ENCODE measurements at regions not wholly inside any gene's neighbourhood (a gene's known extent, or its start where the extent isn't known, plus 50 kb on each side); places are given as distances from the start of the nearest gene placed in this dataset.

GRCh38 chr13:78997902-78998629, 339.1 kb upstream of the OBI1 start:
- intact Hi-C loops (cut with DNase I) = no loop called here
- H3K27me3 ChIP-seq = peaks cover 0 to 7% (median 0%) of the 10 kb centered on the region in 7 donors
- no peak overlapping the region for H3K27ac ChIP-seq
- no peaks in the 10 kb centered on the region for H3K36me3 ChIP-seq
- H3K4me1 ChIP-seq = no peaks in the 10 kb centered on the region
- no peak for DNase-seq
- no peaks in the 10 kb centered on the region for H3K9me3 ChIP-seq
- no peak for ATAC-seq
- WGBS, 2 donors = 76 to 80% methylated on average over 9 of the region's 9 CpGs
- no peak overlapping the region for H3K4me3 ChIP-seq
- TF ChIP-seq CTCF (IDR thresholded peaks at IDR 0.05) = no peak

DNA sequence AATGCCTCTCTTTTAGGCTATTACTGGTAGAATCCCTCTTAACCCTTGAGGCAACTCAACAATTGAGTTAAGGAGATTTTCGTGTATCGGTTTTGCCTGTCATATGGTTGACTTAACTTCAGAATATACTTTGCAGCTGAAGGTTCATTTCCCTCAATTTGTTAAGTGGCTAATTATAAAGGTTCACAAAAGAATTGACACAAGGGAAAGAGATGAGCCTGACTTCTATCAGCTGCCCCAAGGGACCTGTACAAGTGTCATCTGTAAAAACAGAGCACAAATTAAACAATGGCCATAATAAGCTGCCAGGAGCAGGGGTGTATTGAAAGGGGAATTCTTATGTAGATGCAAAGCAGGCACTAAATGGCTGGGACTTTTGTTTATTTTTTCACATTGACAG, 334.8 kb upstream of the OBI1 start:
- Histone ChIP-seq H3K4me3 (no peak overlapping the region), H3K27ac (no peak overlapping the region), H3K27me3 (peaks cover 0 to 7% (median 0%) of the 10 kb centered on the region in 7 donors), H3K36me3 (no peaks in the 10 kb centered on the region), H3K9me3 (no peaks in the 10 kb centered on the region), H3K4me1 (no peaks in the 10 kb centered on the region)
- TF ChIP-seq CTCF (IDR thresholded peaks at IDR 0.05) = no peak
- DNase-seq (no peak), ATAC-seq (no peak)
- 73 to 89% methylated on average over 2 of the region's 2 CpGs for WGBS, 2 donors
- intact Hi-C loops (cut with DNase I) = no loop called here

- Histone ChIP-seq H3K27me3 (peaks cover 0 to 13% (median 6%) of the 10 kb centered on the region in 7 donors), H3K9me3 (no peaks in the 10 kb centered on the region), H3K4me3 (no peak overlapping the region), H3K27ac (no peak overlapping the region), H3K4me1 (no peaks in the 10 kb centered on the region), H3K36me3 (no peaks in the 10 kb centered on the region)
- intact Hi-C loops (cut with DNase I) = loop anchor here in 3 of 10 donors (5.0 to 10.0 kb wide), 3 partner anchors 667 to 1207 kb away; no protein-coding TSS in a partner anchor
- DNase-seq = no peak
- 74 to 75% methylated on average over 4 of the region's 4 CpGs for WGBS, 2 donors
- no peak for TF ChIP-seq CTCF (IDR thresholded peaks at IDR 0.05)
- no peak for ATAC-seq
Measured at GRCh38 chr13:78981913-78982312, 323.0 kb upstream of the OBI1 start.

DNA sequence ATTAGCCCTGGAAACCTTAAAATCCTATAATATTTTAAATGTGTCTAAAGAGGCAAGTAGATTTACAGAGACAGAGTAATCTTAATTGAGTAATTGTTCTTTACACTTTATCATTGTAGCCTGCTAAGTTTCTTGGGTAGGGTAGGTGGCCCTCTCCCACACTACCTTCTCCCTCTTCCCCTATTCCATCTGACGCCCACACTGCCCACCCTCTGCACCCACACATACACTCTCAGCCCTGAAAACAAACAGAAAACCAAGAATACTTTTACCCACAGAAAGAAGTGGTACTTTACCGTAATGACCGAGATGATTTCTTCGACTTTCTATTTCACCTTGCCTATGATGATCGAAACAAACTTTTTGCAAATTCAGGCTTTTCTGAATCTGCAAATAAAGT, 320.4 kb upstream of the OBI1 start:
- no peak for DNase-seq
- H3K4me1 ChIP-seq = no peaks in the 10 kb centered on the region
- ATAC-seq = no peak
- no peaks in the 10 kb centered on the region for H3K36me3 ChIP-seq
- no peaks in the 10 kb centered on the region for H3K9me3 ChIP-seq
- TF ChIP-seq CTCF (IDR thresholded peaks at IDR 0.05) = no peak
- no peak overlapping the region for H3K4me3 ChIP-seq
- intact Hi-C loops (cut with DNase I) = loop anchor here in 8 of 10 donors (2.0 to 10.0 kb wide), 8 partner anchors 655 to 843 kb away; no protein-coding TSS in a partner anchor
- no peak overlapping the region for H3K27ac ChIP-seq
- H3K27me3 ChIP-seq = peaks cover 0 to 22% (median 9%) of the 10 kb centered on the region in 7 donors
- WGBS, 2 donors = 82 to 89% methylated on average over 5 of the region's 5 CpGs
